NCI-H1417 (cell line): ENCODE measurements at regions not wholly inside any gene's neighbourhood (a gene's known extent, or its start where the extent isn't known, plus 50 kb on each side); places are given as distances from the start of the nearest gene placed in this dataset.

Source experiments
- DNase-seq, 3 experiments: peaks; one replicate each; lab custom pipeline; 2025; lab: John Stamatoyannopoulos, UW

- DNase-seq = no peak
Observed at GRCh38 chr21:35849144-35849543, 211.2 kb downstream of the SETD4 start.

- DNase-seq = no peak
Observed at GRCh38 chr21:35843911-35844667, 216.2 kb downstream of the SETD4 start.

- no peak for DNase-seq
Observed at GRCh38 chr21:35840949-35841348, 219.4 kb downstream of the SETD4 start.

- DNase-seq = peak; percentile 37 to 88 (median 86)
Observed at GRCh38 chr21:35840197-35840799, 220.0 kb downstream of the SETD4 start.

- DNase-seq = no peak
Observed at GRCh38 chr21:35838987-35839763, 221.2 kb downstream of the SETD4 start.

- DNase-seq = no peak
Observed at GRCh38 chr21:35838350-35838749, 222.0 kb downstream of the SETD4 start.

GRCh38 chr21:35833991-35834390 is 226.3 kb downstream of the SETD4 start:
- no peak for DNase-seq

- no peak for DNase-seq
Observed at GRCh38 chr21:35833388-35833787, 226.9 kb downstream of the SETD4 start.

GRCh38 chr21:35831230-35831629 is 229.1 kb downstream of the SETD4 start:
- no peak for DNase-seq

- peak; percentile 45 to 95 (median 83) for DNase-seq
Observed at GRCh38 chr21:35829067-35829466, 231.3 kb downstream of the SETD4 start.

GRCh38 chr21:35828161-35828560 is 232.2 kb downstream of the SETD4 start:
- no peak for DNase-seq

- no peak for DNase-seq
Observed at GRCh38 chr21:35827004-35827403, 233.3 kb downstream of the SETD4 start.

GRCh38 chr21:35825370-35826353 is 234.7 kb downstream of the SETD4 start:
- no peak for DNase-seq

- no peak for DNase-seq
Observed at GRCh38 chr21:35824136-35824535, 236.2 kb downstream of the SETD4 start.

GRCh38 chr21:35819134-35819533 is 241.2 kb downstream of the SETD4 start:
- DNase-seq = peak in 1 of 3 experiments; percentile 67

GRCh38 chr21:35818597-35818996 is 241.7 kb downstream of the SETD4 start:
- DNase-seq = no peak

- DNase-seq = peak in 1 of 3 experiments; percentile 38
Observed at GRCh38 chr21:35814858-35815619, 245.3 kb downstream of the SETD4 start.

GRCh38 chr21:35812679-35813078 is 247.6 kb downstream of the SETD4 start:
- no peak for DNase-seq

GRCh38 chr21:35811191-35811806 is 249.0 kb downstream of the SETD4 start:
- no peak for DNase-seq

GRCh38 chr21:35810431-35810970 is 249.8 kb downstream of the SETD4 start:
- DNase-seq = no peak
